ENCODE measurements at regions not wholly inside any gene's neighbourhood (a gene's known extent, or its start where the extent isn't known, plus 50 kb on each side); places are given as distances from the start of the nearest gene placed in this dataset.

- H3K9me3 Mint-ChIP-seq (ENCODE audit: low read depth, unreplicated experiment) = no peaks in the 10 kb centered on the region
- no TSS peak for BruUV-seq (replicated peaks)
- H3K27me3 Mint-ChIP-seq (ENCODE audit: unreplicated experiment) = peaks cover 10% of the 10 kb centered on the region
- intact Hi-C loops (cut with micrococcal nuclease; ENCODE audit: unreplicated experiment) = no loop called here
- no peak for DNase-seq
- H3K36me3 Mint-ChIP-seq (ENCODE audit: insufficient read depth, unreplicated experiment) = no peaks in the 10 kb centered on the region
- H3K4me1 Mint-ChIP-seq (ENCODE audit: low read depth, unreplicated experiment) = no peaks in the 10 kb centered on the region
- no peak overlapping the region for H3K27ac Mint-ChIP-seq (ENCODE audit: unreplicated experiment)
- no peak overlapping the region for H3K4me3 Mint-ChIP-seq (ENCODE audit: low read depth, unreplicated experiment)
- CTCF ChIA-PET = no interaction called here
- TF ChIP-seq CTCF (IDR thresholded peaks at IDR 0.05; ENCODE audit: unreplicated experiment) = no peak
Observed at GRCh38 chr3:28847736-28848135, 433.1 kb upstream of the RBMS3 start.

- no peak for DNase-seq
Observed at GRCh38 chr3:28850186-28850585, 430.7 kb upstream of the RBMS3 start.

GRCh38 chr3:28853830-28854229 is 427.0 kb upstream of the RBMS3 start:
- Mint-ChIP-seq H3K27ac (ENCODE audit: unreplicated experiment) (no peak overlapping the region), H3K36me3 (ENCODE audit: insufficient read depth, unreplicated experiment) (no peaks in the 10 kb centered on the region), H3K27me3 (ENCODE audit: unreplicated experiment) (no peaks in the 10 kb centered on the region), H3K4me3 (ENCODE audit: low read depth, unreplicated experiment) (no peak overlapping the region), H3K9me3 (ENCODE audit: low read depth, unreplicated experiment) (no peaks in the 10 kb centered on the region), H3K4me1 (ENCODE audit: low read depth, unreplicated experiment) (no peaks in the 10 kb centered on the region)
- DNase-seq = no peak
- intact Hi-C loops (cut with micrococcal nuclease; ENCODE audit: unreplicated experiment) = loop anchor here (2.0 to 10.0 kb wide), 2 partner anchors 189 to 911 kb away; no protein-coding TSS in a partner anchor
- no peak for TF ChIP-seq CTCF (IDR thresholded peaks at IDR 0.05; ENCODE audit: unreplicated experiment)
- CTCF ChIA-PET = interaction anchor here (1.2 kb wide), 1 partner anchor 12 kb away, joined by 4 read pairs; no protein-coding TSS in a partner anchor
- no TSS peak for BruUV-seq (replicated peaks)

More at GRCh38 chr3:28850186-28850585, 430.7 kb upstream of the RBMS3 start:
- intact Hi-C loops (cut with micrococcal nuclease; ENCODE audit: unreplicated experiment) = loop anchor here (10.0 kb wide), 1 partner anchor 185 kb away; no protein-coding TSS in a partner anchor
- no TSS peak for BruUV-seq (replicated peaks)
- Mint-ChIP-seq H3K9me3 (ENCODE audit: low read depth, unreplicated experiment) (no peaks in the 10 kb centered on the region), H3K27ac (ENCODE audit: unreplicated experiment) (no peak overlapping the region), H3K27me3 (ENCODE audit: unreplicated experiment) (peaks cover 10% of the 10 kb centered on the region), H3K4me1 (ENCODE audit: low read depth, unreplicated experiment) (no peaks in the 10 kb centered on the region), H3K4me3 (ENCODE audit: low read depth, unreplicated experiment) (no peak overlapping the region), H3K36me3 (ENCODE audit: insufficient read depth, unreplicated experiment) (no peaks in the 10 kb centered on the region)
- TF ChIP-seq CTCF (IDR thresholded peaks at IDR 0.05; ENCODE audit: unreplicated experiment) = no peak
- CTCF ChIA-PET = no interaction called here

GRCh38 chr3:28856796-28857195 is 424.1 kb upstream of the RBMS3 start:
- Mint-ChIP-seq H3K27me3 (ENCODE audit: unreplicated experiment) (no peaks in the 10 kb centered on the region), H3K4me3 (ENCODE audit: low read depth, unreplicated experiment) (no peak overlapping the region), H3K4me1 (ENCODE audit: low read depth, unreplicated experiment) (peaks cover 8% of the 10 kb centered on the region), H3K36me3 (ENCODE audit: insufficient read depth, unreplicated experiment) (no peaks in the 10 kb centered on the region), H3K27ac (ENCODE audit: unreplicated experiment) (no peak overlapping the region), H3K9me3 (ENCODE audit: low read depth, unreplicated experiment) (peaks cover 2% of the 10 kb centered on the region)
- no peak for TF ChIP-seq CTCF (IDR thresholded peaks at IDR 0.05; ENCODE audit: unreplicated experiment)
- CTCF ChIA-PET = interaction anchor here (0.9 kb wide), 1 partner anchor 12 kb away, joined by 3 read pairs; no protein-coding TSS in a partner anchor
- intact Hi-C loops (cut with micrococcal nuclease; ENCODE audit: unreplicated experiment) = loop anchor here (10.0 kb wide), 1 partner anchor 192 kb away; no protein-coding TSS in a partner anchor
- DNase-seq = no peak
- BruUV-seq (replicated peaks) = no TSS peak

Measured in Calu3 (cell line).